ENCODE measurements at regions not wholly inside any gene's neighbourhood (a gene's known extent, or its start where the extent isn't known, plus 50 kb on each side); places are given as distances from the start of the nearest gene placed in this dataset.
"Not testable (repeated sequence)": the region's sequence is repeated elsewhere in the genome, so short reads cannot be mapped to it uniquely, and the experiment has no call there.

DNA sequence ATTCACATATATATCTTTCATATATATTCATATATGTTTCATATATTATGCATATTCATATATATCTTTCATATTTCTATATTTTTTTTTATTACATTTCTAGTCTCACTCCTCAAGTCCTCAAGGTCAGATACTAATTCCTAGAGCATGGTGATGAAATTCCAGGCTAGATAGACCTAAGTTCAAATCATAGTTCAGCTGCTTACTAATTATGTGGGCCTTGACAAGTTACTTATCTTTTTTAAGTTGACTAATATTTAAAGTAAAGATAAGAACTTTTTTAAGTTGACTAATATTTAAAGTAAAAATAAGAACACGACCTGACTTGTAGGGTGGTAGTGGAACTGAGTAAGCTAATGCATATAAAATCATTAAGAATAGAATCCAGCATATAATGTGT lies 495.6 kb upstream of the MAN1A1 start:
- DNase-seq: no peak

DNA sequence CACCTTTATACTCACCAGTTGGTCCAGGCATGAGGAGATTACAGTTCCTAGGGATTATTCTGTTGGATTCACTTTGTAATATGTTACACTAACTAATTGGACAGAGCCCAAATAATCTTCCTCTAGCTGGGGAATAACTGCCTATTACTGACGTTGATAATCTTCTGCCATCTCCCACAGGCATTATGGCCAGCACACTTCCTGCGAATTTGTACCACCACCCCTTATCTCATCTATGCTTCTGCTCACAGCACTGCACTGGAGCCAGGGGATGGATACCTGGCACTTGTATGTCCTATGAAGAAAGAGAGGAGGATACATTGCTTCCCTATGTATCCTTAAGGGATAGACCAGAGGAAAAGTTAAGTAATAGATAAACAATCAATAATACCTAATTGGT lies 494.8 kb upstream of the MAN1A1 start:
- DNase-seq: no peak

DNA sequence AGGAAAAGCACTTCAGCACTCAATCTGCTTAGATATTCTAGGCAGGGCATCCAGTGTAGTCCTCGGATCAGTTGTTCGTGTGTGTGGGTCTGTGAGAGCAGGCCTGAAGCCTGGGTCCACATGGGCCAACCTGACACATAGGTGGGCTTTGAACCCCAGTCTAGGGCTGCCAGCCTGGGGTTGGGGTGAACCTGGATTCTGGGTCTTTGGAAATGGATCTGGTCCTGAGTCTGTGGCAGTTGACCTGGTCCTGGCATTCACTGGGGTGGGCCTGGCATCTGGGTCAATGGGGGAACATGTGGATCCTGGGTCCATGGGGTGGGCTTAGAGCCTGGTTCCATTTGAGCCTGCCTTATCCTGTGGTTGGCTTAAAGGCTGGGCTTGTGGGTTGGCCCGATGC lies 492.6 kb upstream of the MAN1A1 start:
- DNase-seq: no peak

DNA sequence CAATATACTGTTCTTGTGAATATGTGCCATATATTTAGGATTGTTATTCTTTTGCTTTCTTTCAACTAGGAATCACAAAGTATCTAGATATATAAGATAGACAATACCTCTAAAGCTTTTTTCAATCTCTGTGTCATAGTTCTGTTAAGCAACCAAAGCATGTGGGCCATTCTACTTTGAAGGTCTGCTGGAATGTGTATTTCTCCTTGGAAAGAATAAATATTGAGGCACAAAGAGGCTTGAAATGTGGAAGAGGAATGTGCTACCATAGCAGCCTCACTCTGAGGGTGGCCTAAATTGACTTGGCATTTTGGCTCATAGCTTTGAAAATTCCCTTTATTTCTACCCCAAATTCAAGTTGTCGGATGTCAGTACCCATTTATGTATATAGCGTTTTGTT lies 488.5 kb upstream of the MAN1A1 start:
- DNase-seq: no peak

DNA sequence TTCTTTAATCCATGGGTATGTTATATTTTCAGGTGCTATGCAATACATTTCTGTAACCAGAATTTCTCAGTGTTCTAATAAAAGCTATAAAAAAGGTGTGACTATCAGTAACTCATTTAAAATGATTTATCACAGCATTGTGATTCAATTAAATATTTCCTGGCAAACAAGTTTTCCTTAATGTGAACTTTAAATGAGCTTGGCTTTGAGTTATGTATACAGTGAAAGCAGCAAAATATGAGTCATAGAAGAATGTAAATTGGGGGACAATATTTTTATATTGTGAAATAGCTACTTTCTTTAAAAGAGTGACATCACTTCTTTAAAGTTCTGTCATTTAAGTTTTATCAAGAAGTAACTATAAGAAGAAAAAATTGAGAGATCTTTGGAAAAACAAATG lies 484.9 kb upstream of the MAN1A1 start:
- no peak for DNase-seq

DNA sequence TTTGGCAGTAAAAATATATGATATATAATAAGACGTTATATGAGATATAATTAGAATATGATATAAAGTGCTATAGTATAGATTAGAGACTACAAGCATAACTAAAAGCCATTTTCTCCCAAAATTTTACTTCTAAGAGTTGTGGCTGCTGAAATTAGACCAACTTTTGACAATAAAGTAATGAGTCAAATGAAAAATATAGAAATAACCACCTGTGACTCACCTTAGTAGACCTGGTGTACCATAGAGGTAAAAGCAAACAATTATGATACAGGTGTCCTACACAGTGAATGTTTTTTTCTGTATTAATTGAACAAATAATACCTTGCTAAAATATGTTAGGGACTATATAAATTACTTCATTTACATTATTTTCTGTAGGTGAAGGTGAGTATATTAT lies 482.9 kb upstream of the MAN1A1 start:
- DNase-seq: no peak

DNA sequence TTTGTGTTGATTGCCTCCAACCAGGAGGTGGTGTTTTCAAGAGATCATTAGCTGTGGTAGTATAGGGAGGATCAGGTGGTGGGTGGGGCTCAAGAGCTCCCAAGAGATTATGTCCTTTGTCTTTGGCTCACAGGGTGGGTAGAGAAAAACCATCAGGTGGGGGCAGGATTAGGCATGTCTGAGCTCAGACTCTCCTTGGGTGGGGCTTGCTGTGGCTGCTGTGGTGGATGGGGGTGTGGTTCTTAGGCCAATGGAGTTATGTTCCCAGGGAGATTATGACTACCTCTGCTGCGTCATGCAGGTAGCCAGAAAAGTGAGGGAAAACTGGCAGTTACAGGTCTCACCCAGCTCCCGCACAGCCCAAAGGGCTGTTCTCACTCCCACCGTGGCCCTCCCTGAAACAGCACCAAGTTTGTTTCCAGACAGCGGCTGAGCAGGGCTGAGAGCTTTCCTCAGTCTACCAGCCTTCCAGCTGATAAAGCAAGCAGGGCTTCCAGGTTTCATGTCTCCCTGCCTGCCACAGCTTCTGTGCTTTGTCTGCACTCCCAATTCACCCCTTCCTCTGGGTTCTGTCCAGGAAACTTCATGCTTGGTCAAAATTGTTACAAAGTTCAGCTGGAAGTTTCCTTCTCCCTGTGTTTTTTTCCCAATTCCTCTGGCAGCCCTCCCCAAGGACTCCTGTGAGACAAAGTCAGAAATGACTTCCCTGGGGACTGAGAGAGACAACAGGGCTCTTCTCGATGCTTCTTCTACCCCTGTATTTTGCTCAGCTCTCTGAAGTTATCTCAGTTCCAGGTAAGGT lies 481.1 kb upstream of the MAN1A1 start:
- no peak for DNase-seq

DNA sequence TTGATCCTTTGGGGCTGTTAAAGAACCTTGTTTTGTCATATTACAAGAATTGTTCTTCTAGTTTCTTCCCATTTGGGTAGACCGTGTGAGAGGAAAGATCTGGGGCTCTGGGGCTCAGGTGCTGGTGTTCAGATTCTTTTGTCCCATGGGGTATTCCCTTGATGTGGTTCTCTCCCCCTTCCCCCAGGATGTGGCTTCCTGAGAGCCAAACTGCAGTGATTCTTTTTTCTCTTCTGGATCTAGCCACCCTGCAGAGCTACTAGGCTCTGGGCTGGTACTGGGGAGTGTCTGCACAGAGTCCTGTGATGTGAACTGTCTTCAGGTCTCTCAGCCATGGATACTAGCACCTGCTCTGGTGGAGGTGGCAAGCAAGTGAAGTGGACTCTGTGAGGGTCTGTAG lies 480.5 kb upstream of the MAN1A1 start:
- DNase-seq: no peak

DNA sequence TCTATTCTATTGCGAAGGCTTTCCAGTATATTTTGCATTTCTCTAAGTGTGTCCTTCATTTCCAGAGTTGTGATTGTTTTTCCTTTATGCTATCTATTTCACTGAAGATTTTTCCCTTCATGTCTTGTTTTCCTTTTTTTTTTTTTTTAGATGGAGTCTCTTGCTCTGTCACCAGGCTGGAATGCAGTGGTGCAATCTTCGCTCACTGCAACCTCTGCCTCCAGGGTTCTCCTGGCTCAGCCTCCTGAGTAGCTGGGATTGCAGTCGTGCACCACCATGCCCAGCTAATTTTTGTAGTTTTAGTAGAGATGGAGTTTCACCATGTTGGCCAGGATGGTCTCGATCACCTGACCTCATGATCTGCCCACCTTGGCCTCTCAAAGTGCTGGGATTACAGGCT lies 479.9 kb upstream of the MAN1A1 start:
- DNase-seq: not testable (repeated sequence)

DNA sequence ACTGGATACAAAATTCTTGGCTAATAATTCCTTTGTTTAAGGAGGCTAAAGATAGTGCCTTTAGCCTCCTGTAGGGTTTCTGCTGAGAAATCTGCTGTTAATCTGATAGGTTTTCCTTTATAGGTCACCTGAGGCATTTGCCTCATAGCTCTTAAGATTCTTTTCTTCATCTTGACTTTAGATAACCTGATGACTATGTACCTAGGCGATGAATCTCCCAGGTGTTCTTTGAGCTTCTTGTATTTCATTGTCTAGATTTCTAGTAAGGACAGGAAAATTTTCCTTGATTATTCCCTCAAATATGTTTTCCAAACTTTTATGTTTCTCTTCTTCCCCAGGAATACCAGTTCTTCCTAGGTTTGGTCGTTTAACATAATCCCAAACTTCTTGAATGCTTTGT lies 479.4 kb upstream of the MAN1A1 start:
- DNase-seq: no peak

DNA sequence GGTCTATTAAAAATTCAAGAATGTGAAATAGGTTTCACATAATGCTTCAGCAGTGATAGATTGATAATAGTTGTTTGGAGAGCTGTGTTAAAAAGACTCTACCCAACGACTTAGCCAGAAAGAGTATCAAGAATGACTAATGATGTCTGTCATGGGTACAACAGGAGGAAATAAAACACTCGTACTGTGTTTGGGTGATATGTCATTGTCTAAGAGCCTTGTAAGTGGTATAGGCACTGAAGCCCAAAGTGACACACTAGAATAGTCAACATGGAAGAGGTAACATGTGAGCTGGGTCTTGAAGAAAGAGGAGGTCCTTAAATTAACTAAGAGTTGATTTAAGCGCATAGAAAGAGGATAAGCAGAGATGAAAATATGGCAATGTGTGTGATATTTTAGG lies 471.8 kb upstream of the MAN1A1 start:
- no peak for DNase-seq

DNA sequence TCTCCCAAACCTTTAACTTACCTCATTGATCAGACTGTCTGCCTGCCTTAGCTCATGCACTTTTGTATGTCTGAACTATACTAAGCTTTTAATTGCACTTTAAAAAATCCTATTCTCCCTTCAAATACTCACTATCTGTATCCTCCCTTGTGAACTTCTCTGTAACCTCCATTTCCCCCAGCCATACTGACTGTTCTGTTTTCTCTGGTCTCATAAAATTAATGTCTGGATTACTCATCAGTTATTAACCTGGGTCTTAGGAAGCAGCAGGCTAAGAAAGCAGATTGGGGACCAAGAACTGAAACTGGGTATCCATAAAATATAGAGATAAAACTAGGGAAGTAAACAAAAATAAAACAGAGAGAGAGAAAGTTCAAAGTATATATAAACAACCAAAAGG lies 469.3 kb upstream of the MAN1A1 start:
- no peak for DNase-seq

DNA sequence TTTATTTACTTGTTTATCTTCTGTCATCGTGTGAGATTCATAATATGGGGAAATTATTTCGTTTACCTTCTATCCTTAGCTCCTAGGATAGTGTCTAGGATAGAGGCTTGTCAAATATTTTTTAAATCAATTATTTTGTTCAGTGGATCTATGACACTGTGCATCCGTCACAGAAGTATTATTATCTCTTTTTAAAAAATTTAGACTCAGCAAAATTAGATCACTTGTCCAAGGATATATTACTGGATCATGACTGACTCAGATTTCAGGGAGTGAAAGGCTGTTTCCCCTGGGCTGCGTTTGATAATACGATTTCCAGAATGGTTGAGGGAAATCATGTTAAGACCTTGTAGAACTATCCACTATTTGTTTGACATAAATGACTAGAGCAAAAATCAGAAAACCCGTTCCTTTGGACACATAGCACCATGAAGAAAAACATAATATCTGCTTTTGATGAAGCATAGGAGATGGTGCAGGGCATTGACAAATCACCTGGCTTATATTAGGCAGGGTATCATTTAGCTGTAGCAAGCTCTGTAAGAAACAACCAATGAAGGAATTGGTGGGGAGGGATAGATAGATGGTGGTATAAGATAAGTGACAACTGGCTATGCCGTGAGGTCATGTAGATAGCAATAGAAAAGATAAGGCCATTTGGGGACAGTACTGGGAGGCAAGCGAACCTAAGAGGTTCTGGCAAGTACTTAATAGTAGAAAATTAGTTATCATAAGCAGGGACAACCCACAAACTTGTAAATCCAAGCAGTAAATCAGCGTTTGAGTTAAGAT lies 465.2 kb upstream of the MAN1A1 start:
- DNase-seq: no peak

DNA sequence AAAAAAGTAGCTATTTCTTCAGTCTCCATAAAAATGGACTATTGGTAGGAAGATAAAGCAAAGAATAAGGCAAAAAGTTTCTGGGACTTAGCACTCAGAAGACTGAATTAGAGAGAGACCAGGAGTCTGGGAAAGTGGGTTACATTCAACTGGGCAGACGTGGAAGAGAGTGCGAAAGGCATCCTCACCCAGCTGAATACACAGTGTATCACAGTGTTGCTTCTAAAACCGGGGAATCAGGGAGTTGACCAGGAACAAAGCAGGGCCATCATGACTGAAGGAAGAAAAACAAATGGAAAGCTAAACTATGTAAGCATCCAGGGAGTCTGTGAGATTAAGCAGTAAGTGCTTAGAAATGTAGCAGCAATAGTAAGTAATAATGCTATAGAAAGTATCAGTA lies 452.9 kb upstream of the MAN1A1 start:
- DNase-seq: no peak

DNA sequence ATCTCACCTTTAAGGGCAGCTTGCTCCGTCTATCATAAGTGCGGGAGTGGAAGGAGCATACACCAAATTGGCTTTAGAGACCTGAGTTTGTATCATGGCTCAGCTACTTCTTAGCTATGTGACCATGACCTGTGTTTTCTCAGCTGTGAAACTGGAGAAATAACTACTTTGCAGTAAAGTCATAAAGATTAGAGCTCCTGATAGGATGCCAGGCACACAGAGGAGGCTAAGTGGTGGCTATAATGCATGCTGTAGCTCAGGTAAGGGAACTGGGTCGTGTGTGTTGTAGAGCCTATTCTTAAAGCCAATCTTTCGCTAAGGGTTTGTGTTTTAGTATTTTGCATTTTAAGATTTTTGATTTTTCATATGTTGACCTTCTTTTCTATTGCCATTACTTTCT lies 451.5 kb upstream of the MAN1A1 start:
- DNase-seq: no peak

DNA sequence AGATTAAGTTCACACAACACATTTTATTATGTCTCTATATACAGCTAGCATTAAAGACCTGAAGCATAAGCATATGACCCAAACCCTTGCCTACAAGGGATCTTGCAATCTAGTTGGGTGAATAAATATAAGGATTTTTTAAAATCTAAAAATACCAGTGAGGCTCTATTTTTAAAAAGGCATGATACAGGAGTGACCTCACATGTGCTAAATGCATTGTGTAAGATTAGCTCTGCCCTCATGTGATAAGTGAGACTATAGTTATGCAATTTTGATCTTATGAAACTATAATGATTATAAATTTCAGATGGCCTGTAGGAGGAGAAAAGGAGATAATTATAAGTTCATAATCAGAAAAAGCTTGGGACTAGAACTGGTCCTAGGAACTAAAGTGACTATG lies 451.0 kb upstream of the MAN1A1 start:
- no peak for DNase-seq

DNA sequence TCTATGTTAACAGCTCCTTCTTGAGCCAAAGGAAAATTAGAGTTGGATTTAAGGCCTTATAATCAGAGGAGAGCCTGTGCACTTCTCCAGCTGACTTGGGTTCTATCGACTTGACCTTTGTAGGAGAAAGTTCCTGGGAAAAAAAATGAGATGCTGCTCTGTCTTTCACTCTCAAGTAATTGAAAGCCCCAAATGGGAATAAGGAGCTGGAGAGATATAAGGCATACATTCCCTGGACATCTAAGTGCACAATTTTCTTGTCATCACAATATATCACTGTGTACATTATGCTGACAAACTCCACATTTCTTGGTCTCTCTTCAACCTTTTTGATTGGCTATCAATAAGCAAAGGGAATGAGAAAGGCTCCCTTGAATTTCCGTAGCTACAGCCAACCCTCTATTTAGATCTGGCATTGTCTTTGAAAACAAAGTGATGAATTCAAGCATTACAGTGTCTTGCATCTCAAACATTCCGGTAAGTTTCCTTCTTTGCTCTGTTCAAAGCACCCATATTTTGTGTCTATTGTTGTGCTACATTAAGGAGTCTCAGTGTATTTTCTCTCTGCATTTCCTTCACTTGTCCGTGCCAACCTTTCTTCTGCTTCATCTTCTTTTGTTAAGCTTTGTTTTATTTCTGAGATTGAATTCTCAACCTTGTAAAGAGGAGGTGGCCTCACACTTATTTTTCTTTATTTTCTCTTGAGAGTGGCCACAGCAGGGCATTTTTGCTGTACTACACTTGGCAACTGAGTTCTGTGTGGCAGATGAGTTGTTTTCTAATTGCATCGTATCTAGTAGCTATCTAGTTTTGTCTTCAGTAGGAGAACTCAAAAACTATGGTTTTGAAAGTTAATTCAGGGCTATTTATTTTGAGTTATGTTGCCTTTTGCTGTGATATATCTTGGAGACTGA lies 450.3 kb upstream of the MAN1A1 start:
- DNase-seq: no peak

DNA sequence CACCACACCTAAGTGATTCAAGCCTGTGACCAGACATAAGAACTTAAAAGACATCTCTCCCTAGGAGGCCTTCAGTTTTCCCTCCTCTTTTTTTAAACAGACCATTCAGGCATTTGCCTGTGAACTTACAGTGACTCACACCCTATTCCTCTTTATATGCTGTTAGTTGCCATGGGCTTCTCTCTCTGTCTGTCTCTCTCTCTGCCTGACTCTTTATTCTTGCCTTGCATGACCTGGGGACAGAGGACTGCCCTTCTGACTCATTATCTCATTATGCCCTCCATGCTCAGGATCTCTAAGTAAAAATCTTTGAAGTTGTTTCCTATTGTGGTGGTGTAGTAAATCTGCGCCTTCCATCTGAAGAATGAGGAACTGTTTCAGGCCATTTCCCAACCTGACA lies 442.2 kb upstream of the MAN1A1 start:
- DNase-seq: no peak

DNA sequence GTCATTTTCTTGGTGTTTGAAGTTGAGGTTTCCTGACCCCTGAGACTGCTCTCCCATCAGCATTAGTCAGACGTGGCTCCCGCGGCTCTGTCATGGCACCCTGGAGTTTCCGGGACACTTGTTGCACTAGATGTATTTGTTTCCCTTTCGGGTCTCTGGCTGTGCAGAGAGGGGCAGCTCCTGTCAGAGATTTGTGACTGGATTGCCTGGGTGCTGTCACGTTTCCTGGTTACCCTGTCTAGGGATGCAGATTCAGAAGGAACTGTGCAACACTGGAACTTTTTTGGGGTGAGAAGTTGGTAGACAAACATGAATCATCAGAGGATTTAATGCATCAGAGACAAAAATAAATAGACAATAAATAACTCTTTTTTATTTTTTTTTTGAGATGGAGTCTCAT lies 431.8 kb upstream of the MAN1A1 start:
- DNase-seq: no peak

DNA sequence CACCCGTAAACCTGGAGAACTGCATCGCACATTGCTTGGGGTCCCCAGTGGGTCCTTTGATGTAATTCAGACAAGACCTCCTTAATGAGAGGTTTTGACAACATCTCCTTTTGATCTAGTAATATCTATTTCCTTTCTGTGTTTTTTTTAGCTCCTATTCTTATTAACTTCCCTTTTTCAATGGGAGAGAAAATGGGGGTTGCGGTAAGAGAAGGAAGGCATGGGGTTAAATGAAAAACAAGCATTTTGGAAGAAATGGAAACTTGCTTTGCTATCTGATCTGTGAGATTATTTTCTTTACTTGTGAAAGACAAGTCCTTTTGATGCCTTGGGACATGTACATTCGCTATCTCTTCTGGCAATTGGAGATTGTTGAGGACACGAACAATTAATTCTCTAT lies 418.6 kb upstream of the MAN1A1 start:
- DNase-seq: no peak

DNA sequence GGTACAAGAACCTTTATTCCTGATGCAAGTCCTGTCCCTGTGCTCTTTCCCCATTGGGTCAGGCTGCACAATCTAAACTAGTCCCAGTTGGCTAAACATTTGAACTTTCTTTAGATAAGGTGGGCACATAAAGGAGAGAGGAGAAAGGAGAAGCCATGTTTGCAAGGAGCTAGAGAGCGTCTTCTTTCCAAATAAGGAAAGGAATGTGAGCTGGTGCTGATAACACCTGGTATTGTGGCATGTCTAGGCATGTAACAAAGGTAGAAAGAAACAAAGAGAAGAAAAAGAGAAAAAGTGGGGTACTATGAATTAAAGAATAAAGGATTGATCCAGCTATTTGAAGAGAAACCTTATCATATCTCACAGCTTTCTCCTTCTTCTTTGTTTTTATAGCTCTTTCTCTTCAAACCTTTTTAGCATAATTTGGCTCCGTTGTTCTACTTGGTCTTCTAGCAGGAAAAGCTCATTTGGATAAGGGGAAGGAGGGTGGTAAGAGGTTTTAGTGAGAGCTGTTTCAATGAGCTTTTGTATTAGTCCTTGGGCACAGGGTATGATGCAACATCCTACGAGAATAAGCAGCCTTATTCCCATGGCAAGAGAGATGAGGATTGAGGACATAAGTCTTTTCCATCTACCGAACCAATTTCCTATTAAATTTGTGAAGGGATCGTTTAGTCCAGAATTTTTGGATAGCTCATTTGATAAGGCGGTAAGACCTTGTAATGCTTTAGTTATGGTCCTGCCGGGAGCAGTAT lies 415.5 kb upstream of the MAN1A1 start:
- no peak for DNase-seq

DNA sequence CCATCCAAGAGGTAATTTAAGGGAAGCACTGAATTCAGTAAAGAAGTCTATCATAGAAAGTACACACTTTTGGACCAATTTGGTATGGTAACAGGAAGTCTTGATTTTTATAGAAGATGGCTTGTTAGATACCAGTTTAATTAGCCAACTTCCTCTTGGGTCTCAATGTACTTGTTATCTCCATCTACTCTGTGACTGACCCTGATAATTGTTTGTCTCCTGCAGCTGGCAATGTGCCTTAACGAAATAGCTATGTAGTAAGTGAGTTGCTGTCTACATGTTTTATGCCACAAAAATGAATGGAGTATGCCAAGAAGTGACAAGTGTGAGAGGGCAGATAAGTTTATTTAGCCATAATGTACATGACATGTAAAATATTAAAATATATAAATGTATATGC lies 410.5 kb upstream of the MAN1A1 start:
- DNase-seq: no peak

DNA sequence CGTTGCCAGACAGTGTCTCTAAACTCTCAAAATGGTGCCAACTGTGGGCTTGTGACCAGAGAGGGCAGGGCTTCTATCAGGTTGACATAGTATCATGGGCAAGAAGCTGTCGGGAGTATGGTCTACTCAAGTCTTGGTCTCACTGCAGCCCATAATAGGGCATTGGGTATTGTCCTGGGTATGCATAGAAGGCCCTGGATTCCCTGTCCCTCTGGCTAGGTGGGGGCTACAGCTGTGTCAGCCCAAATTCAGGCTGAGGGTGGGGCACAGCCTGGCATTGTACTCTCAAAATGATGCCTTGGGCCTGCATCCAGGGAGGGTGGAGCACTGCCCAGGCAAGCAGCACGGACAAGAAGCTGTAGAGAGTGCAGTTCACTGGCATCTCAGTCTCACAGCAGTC lies 408.8 kb upstream of the MAN1A1 start:
- no peak for DNase-seq

Data from NCI-H226 (cell line).